ENCODE measurements at regions not wholly inside any gene's neighbourhood (a gene's known extent, or its start where the extent isn't known, plus 50 kb on each side); places are given as distances from the start of the nearest gene placed in this dataset.

- Histone ChIP-seq H3K4me2 (ENCODE audit: low read depth, low read length) (no peak overlapping the region), H3F3A (ENCODE audit: insufficient read depth, low read length) (no peaks in the 10 kb centered on the region), H3K9me3 (replicated peaks; ENCODE audit: insufficient read depth, low read length) (no peaks in the 10 kb centered on the region), H3K79me2 (ENCODE audit: low read length) (no peaks in the 10 kb centered on the region), H3K4me3 (ENCODE audit: low read length) (no peak overlapping the region), H3K36me3 (replicated peaks; ENCODE audit: insufficient read depth, low read length) (no peaks in the 10 kb centered on the region), H2AFZ (ENCODE audit: low read length) (no peak overlapping the region), H3K27ac (ENCODE audit: low read length) (no peak overlapping the region), H4K20me1 (ENCODE audit: insufficient read depth, low read length) (no peaks in the 10 kb centered on the region), H3K9ac (ENCODE audit: low read length) (no peak overlapping the region), H3K4me1 (ENCODE audit: low read length) (no peaks in the 10 kb centered on the region), H3K9me2 (replicated peaks; ENCODE audit: insufficient read depth, low read length) (no peaks in the 10 kb centered on the region), H3K27me3 (replicated peaks; ENCODE audit: insufficient read depth, low read length) (no peaks in the 10 kb centered on the region)
- no peak for DNase-seq
- TF ChIP-seq EZH2phosphoT487 (IDR thresholded peaks at IDR 0.05; ENCODE audit: low read length) (no peak), EZH2 (optimal IDR thresholded peaks at IDR 0.05; ENCODE audit: low read depth, low read length) (no peak)
- TF ChIP-seq, protein P1, sequence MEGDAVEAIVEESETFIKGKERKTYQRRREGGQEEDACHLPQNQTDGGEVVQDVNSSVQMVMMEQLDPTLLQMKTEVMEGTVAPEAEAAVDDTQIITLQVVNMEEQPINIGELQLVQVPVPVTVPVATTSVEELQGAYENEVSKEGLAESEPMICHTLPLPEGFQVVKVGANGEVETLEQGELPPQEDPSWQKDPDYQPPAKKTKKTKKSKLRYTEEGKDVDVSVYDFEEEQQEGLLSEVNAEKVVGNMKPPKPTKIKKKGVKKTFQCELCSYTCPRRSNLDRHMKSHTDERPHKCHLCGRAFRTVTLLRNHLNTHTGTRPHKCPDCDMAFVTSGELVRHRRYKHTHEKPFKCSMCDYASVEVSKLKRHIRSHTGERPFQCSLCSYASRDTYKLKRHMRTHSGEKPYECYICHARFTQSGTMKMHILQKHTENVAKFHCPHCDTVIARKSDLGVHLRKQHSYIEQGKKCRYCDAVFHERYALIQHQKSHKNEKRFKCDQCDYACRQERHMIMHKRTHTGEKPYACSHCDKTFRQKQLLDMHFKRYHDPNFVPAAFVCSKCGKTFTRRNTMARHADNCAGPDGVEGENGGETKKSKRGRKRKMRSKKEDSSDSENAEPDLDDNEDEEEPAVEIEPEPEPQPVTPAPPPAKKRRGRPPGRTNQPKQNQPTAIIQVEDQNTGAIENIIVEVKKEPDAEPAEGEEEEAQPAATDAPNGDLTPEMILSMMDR (IDR thresholded peaks at IDR 0.05; ENCODE audit: low read length): no peak
Observed at GRCh38 chr1:116309090-116309870, 63.8 kb upstream of the ATP1A1 start.

DNA sequence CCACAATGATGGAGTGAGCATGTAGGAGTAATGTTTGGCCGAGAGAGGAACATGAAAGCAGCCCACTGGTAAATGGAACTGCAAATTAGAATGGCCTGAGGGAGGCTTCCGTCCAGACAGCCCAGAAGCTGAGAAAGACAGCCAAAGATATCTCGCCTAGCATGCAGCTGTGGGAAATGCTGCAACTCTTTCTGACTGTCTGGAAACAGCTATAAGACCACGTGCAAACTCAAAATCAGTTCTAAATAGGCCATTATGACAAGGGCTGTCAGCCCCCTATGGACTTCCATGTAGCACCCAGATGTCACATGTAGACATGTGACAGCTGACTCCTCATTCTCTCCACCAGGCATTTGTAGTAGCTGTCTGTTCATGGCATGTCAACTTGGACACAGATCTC is 62.9 kb upstream of the ATP1A1 start:
- Histone ChIP-seq H3K9ac (ENCODE audit: low read length) (no peak overlapping the region), H3K4me2 (ENCODE audit: low read depth, low read length) (no peak overlapping the region), H3K4me1 (ENCODE audit: low read length) (no peaks in the 10 kb centered on the region), H3K36me3 (replicated peaks; ENCODE audit: insufficient read depth, low read length) (no peaks in the 10 kb centered on the region), H3K4me3 (ENCODE audit: low read length) (no peak overlapping the region), H3K9me3 (replicated peaks; ENCODE audit: insufficient read depth, low read length) (no peaks in the 10 kb centered on the region), H3K27me3 (replicated peaks; ENCODE audit: insufficient read depth, low read length) (no peaks in the 10 kb centered on the region), H3F3A (ENCODE audit: insufficient read depth, low read length) (no peaks in the 10 kb centered on the region), H2AFZ (ENCODE audit: low read length) (no peak overlapping the region), H4K20me1 (ENCODE audit: insufficient read depth, low read length) (no peaks in the 10 kb centered on the region), H3K27ac (ENCODE audit: low read length) (no peak overlapping the region), H3K79me2 (ENCODE audit: low read length) (no peaks in the 10 kb centered on the region), H3K9me2 (replicated peaks; ENCODE audit: insufficient read depth, low read length) (no peaks in the 10 kb centered on the region)
- no peak for DNase-seq
- no peak for TF ChIP-seq EZH2phosphoT487 (IDR thresholded peaks at IDR 0.05; ENCODE audit: low read length)
- TF ChIP-seq, protein P1 (IDR thresholded peaks at IDR 0.05; ENCODE audit: low read length): no peak
- TF ChIP-seq EZH2 (optimal IDR thresholded peaks at IDR 0.05; ENCODE audit: low read depth, low read length): no peak

- Histone ChIP-seq H3K4me1 (ENCODE audit: low read length) (no peaks in the 10 kb centered on the region), H3K36me3 (replicated peaks; ENCODE audit: insufficient read depth, low read length) (no peaks in the 10 kb centered on the region), H3K79me2 (ENCODE audit: low read length) (no peaks in the 10 kb centered on the region), H3K27ac (ENCODE audit: low read length) (no peak overlapping the region), H2AFZ (ENCODE audit: low read length) (no peak overlapping the region), H3K4me2 (ENCODE audit: low read depth, low read length) (no peak overlapping the region), H3K9me2 (replicated peaks; ENCODE audit: insufficient read depth, low read length) (no peaks in the 10 kb centered on the region), H3K9ac (ENCODE audit: low read length) (no peak overlapping the region), H3F3A (ENCODE audit: insufficient read depth, low read length) (no peaks in the 10 kb centered on the region), H3K9me3 (replicated peaks; ENCODE audit: insufficient read depth, low read length) (no peaks in the 10 kb centered on the region), H3K27me3 (replicated peaks; ENCODE audit: insufficient read depth, low read length) (no peaks in the 10 kb centered on the region), H3K4me3 (ENCODE audit: low read length) (no peak overlapping the region), H4K20me1 (ENCODE audit: insufficient read depth, low read length) (no peaks in the 10 kb centered on the region)
- no peak for DNase-seq
- TF ChIP-seq EZH2 (optimal IDR thresholded peaks at IDR 0.05; ENCODE audit: low read depth, low read length) (no peak), EZH2phosphoT487 (IDR thresholded peaks at IDR 0.05; ENCODE audit: low read length) (no peak)
- TF ChIP-seq, protein P1 (IDR thresholded peaks at IDR 0.05; ENCODE audit: low read length): no peak
Observed at GRCh38 chr1:116311193-116311592, 61.9 kb upstream of the ATP1A1 start.
